Endothelial cell of umbilical vein (primary cell): ENCODE measurements at regions not wholly inside any gene's neighbourhood (a gene's known extent, or its start where the extent isn't known, plus 50 kb on each side); places are given as distances from the start of the nearest gene placed in this dataset.

Experiments used
- BruUV-seq: library from RNA; stranded (reverse); fragments of 400-500 nt; replicated peaks from 2 replicates; lab custom pipeline; 2021; lab: Mats Ljungman, UMichigan
- CTCF ChIA-PET: fragments of 300-600, 350-600 bp; sonication (Branson Sonifier 250); formaldehyde crosslinking; loops from one replicate; lab custom pipeline; 2021; ENCODE audit warnings: antibody characterized with exemption, inconsistent platforms; lab: Charles Lee
- POLR2A ChIA-PET: fragments of 300-600, 350-600 bp; sonication (Branson Sonifier 250); formaldehyde crosslinking; loops from one replicate; lab custom pipeline; 2021; ENCODE audit warnings: antibody characterized with exemption, inconsistent platforms; lab: Charles Lee
- DNase-seq: peaks from one replicate; pipeline ENCODE4 v3.0.0-alpha.2; 2011; ENCODE audit warnings: low read depth, low spot score
- FAIRE-seq: peaks from 2 replicates; lab custom pipeline; 2011; peaks lifted over from hg19 to GRCh38; lab: Jason Lieb, UNC
- H2AFZ ChIP-seq: 2 replicates; pipeline ENCODE4 v1.6.0; 2012; ENCODE audit warnings: low read depth, low read length, control low read depth, inconsistent platforms
- H3K27ac ChIP-seq: 2 replicates; pipeline ENCODE4 v1.5.1; 2011; ENCODE audit warnings: low read depth, mild to moderate bottlenecking, control low read depth, low read length, moderate library complexity; ENCODE audit not compliant: insufficient read depth
- H3K27me3 ChIP-seq, 2 experiments: 2 replicates each; pipeline versions ENCODE4 v1.6.0 to v1.6.1; 2011; ENCODE audit warnings: low read length in 2 of 2, mixed read lengths in 1 of 2; ENCODE audit not compliant: control insufficient read depth in 2 of 2, insufficient read depth in 2 of 2
- H3K36me3 ChIP-seq, 2 experiments: 2 replicates in 1 of 2; 3 replicates in 1 of 2; pipeline ENCODE4 v1.5.1; 2011; ENCODE audit warnings: low read length in 2 of 2, mild to moderate bottlenecking in 1 of 2, moderate library complexity in 1 of 2; ENCODE audit not compliant: control insufficient read depth in 2 of 2, insufficient read depth in 2 of 2; ENCODE audit errors: extremely low read depth in 1 of 2
- H3K4me1 ChIP-seq: 3 replicates; pipeline ENCODE4 v1.5.1; 2011; ENCODE audit warnings: mild to moderate bottlenecking, low read length; ENCODE audit not compliant: control insufficient read depth, insufficient read depth; ENCODE audit errors: extremely low read depth
- H3K4me2 ChIP-seq: 2 replicates; pipeline ENCODE4 v1.6.1; 2011; ENCODE audit warnings: low read length, control low read depth, mixed read lengths; ENCODE audit not compliant: insufficient read depth
- H3K4me3 ChIP-seq, 3 experiments: fragments of 200-600 bp in 1 of 3; sonication (generic), shearing (Covaris generic) in 1 of 3; replicated peaks in 1 of 3; 2 replicates each; pipeline ENCODE4 v1.5.1; 2011 to 2016; ENCODE audit warnings: control low read depth in 3 of 3, low read length in 3 of 3, mild to moderate bottlenecking in 2 of 3, inconsistent platforms in 1 of 3, low read depth in 1 of 3, moderate library complexity in 1 of 3; ENCODE audit not compliant: insufficient read depth in 1 of 3
- H3K79me2 ChIP-seq: 2 replicates; pipeline ENCODE4 v1.6.0; 2012; ENCODE audit warnings: low read length, inconsistent platforms; ENCODE audit not compliant: control insufficient read depth, insufficient read depth
- H3K9ac ChIP-seq: replicated peaks from 2 replicates; pipeline ENCODE3; 2011; ENCODE audit warnings: low read length, control low read depth; ENCODE audit not compliant: insufficient read depth; ENCODE audit errors: extremely low read depth
- H3K9me1 ChIP-seq: replicated peaks from 3 replicates; pipeline ENCODE4 v1.6.0; 2011; ENCODE audit warnings: mild to moderate bottlenecking, low read length; ENCODE audit not compliant: control insufficient read depth, insufficient read depth; ENCODE audit errors: extremely low read depth
- H3K9me3 ChIP-seq: replicated peaks from 2 replicates; pipeline ENCODE4 v1.5.1; 2012; ENCODE audit warnings: low read length, inconsistent platforms; ENCODE audit not compliant: control insufficient read depth, insufficient read depth
- H4K20me1 ChIP-seq: replicated peaks from 2 replicates; pipeline ENCODE3; 2011; ENCODE audit warnings: mild to moderate bottlenecking, low read length; ENCODE audit not compliant: control insufficient read depth, insufficient read depth; ENCODE audit errors: extremely low read depth
- CTCF ChIP-seq, 2 donors: IDR thresholded peaks; 1 replicate in 1 of 2; 2 replicates in 1 of 2; pipeline ENCODE4 v1.5.1; 2011; ENCODE audit warnings: low read length in 2 of 2, mild to moderate bottlenecking in 2 of 2, moderate library complexity in 2 of 2, control low read depth in 1 of 2, inconsistent platforms in 1 of 2, low read depth in 1 of 2; ENCODE audit not compliant: insufficient read depth in 1 of 2; ENCODE audit errors: extremely low read depth in 1 of 2
- EZH2 ChIP-seq: IDR thresholded peaks from 2 replicates; pipeline ENCODE4 v1.6.1; 2012; ENCODE audit warnings: borderline replicate concordance, low read depth, mild to moderate bottlenecking, moderate library complexity, low read length, inconsistent platforms; ENCODE audit not compliant: severe bottlenecking
- FOS ChIP-seq: IDR thresholded peaks from 2 replicates; pipeline ENCODE4 v1.6.1; 2011; ENCODE audit warnings: mild to moderate bottlenecking, low read length, moderate library complexity, borderline replicate concordance; ENCODE audit not compliant: insufficient read depth
- GATA2 ChIP-seq: IDR thresholded peaks from 2 replicates; pipeline ENCODE4 v1.7.0; 2011; ENCODE audit warnings: low read depth, mild to moderate bottlenecking, moderate library complexity, mixed read lengths, low read length; ENCODE audit not compliant: insufficient read length, insufficient read depth
- JUN ChIP-seq: IDR thresholded peaks from 2 replicates; pipeline ENCODE4 v1.6.1; 2011; ENCODE audit warnings: borderline replicate concordance, low read depth; ENCODE audit not compliant: insufficient read length, insufficient read depth
- MYC ChIP-seq: IDR thresholded peaks from one replicate; pipeline ENCODE4 v1.6.1; 2011; ENCODE audit warnings: mild to moderate bottlenecking, low read depth, low read length
- POLR2A ChIP-seq: IDR thresholded peaks from 2 replicates; pipeline ENCODE4 v1.6.1; 2012; ENCODE audit warnings: low read depth, mild to moderate bottlenecking, control low read depth, low read length
- POLR2AphosphoS5 ChIP-seq: IDR thresholded peaks from 2 replicates; pipeline ENCODE4 v1.6.1; 2012; ENCODE audit warnings: low read depth, mild to moderate bottlenecking, control low read depth, low read length, moderate library complexity; ENCODE audit not compliant: insufficient read depth
- dilution Hi-C: fragments of 300-500 bp; cut with MboI; formaldehyde crosslinking; loops from one replicate; pipeline ENCODE4 v1.15.0; 2019; ENCODE audit warnings: low sequenced_read_pairs; ENCODE audit not compliant: extremely low pct_ligation_motif_present
- intact Hi-C: fragments of 100-400 bp; cut with micrococcal nuclease; formaldehyde crosslinking; loops from one replicate; pipeline ENCODE4 v1.10.0; 2022
- TF ChIP-seq, protein P1 (sequence below): IDR thresholded peaks from 2 replicates; pipeline ENCODE4 v1.6.1; 2011; ENCODE audit not compliant: insufficient read depth, insufficient read length

GRCh38 chr13:85632526-85633195 lies 166.6 kb downstream of the SLITRK6 start:
- H3K79me2 ChIP-seq, result no peaks in the 10 kb centered on the region
- no peaks in the 10 kb centered on the region for H3K36me3 ChIP-seq
- no TSS peak for BruUV-seq
- H3K4me2 ChIP-seq, result no peak overlapping the region
- FAIRE-seq, result no peak
- no peak overlapping the region for H3K4me3 ChIP-seq
- no peak for DNase-seq
- intact Hi-C loops, result no loop called here
- H4K20me1 ChIP-seq, result no peaks in the 10 kb centered on the region
- H3K9me1 ChIP-seq, result no peaks in the 10 kb centered on the region
- H3K4me1 ChIP-seq, result no peaks in the 10 kb centered on the region
- ChIA-PET CTCF (no interaction called here), POLR2A (no interaction called here)
- H2AFZ ChIP-seq, result no peak overlapping the region
- dilution Hi-C loops, result no loop called here
- no peaks in the 10 kb centered on the region for H3K9me3 ChIP-seq
- no peaks in the 10 kb centered on the region for H3K27me3 ChIP-seq
- H3K9ac ChIP-seq, result no peak overlapping the region
- TF ChIP-seq MYC, result no peak
- TF ChIP-seq POLR2A, result no peak
- TF ChIP-seq, protein P1, sequence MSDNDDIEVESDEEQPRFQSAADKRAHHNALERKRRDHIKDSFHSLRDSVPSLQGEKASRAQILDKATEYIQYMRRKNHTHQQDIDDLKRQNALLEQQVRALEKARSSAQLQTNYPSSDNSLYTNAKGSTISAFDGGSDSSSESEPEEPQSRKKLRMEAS, result no peak
- H3K27ac ChIP-seq, result no peak overlapping the region

- H4K20me1 ChIP-seq, result no peaks in the 10 kb centered on the region
- CTCF ChIA-PET, result no interaction called here
- no peaks in the 10 kb centered on the region for H3K27me3 ChIP-seq
- no peak overlapping the region for H3K27ac ChIP-seq
- no peak overlapping the region for H3K9ac ChIP-seq
- H3K36me3 ChIP-seq, result no peaks in the 10 kb centered on the region
- no peak for FAIRE-seq
- dilution Hi-C loops (no loop called here), intact Hi-C loops (no loop called here)
- H3K79me2 ChIP-seq, result no peaks in the 10 kb centered on the region
- DNase-seq, result no peak
- TF ChIP-seq POLR2AphosphoS5 (no peak), JUN (no peak), CTCF (IDR thresholded peaks at IDR 0.05; ENCODE audit: extremely low read depth in 1 of 2, insufficient read depth in 1 of 2, low read depth in 1 of 2, low read length in 2 of 2) (no peak), EZH2 (no peak), MYC (no peak), FOS (no peak), GATA2 (no peak), POLR2A (no peak)
- TF ChIP-seq, protein P1, result no peak
- POLR2A ChIA-PET, result no interaction called here
- no peak overlapping the region for H3K4me2 ChIP-seq
- H2AFZ ChIP-seq, result no peak overlapping the region
- H3K9me1 ChIP-seq, result no peaks in the 10 kb centered on the region
- no peaks in the 10 kb centered on the region for H3K9me3 ChIP-seq
- no TSS peak for BruUV-seq
- H3K4me1 ChIP-seq, result no peaks in the 10 kb centered on the region
- H3K4me3 ChIP-seq, result no peak overlapping the region
Observed at GRCh38 chr13:85631801-85632200, 167.4 kb downstream of the SLITRK6 start.
